Putamen (tissue), 1 donor: ENCODE measurements at regions not wholly inside any gene's neighbourhood (a gene's known extent, or its start where the extent isn't known, plus 50 kb on each side); places are given as distances from the start of the nearest gene placed in this dataset.
"Not testable (repeated sequence)": the region's sequence is repeated elsewhere in the genome, so short reads cannot be mapped to it uniquely, and the experiment has no call there.

Experiments
- DNase-seq: peaks from one replicate; pipeline ENCODE4 v3.0.0-alpha.2; 2016; ENCODE audit warnings: low spot score

DNA sequence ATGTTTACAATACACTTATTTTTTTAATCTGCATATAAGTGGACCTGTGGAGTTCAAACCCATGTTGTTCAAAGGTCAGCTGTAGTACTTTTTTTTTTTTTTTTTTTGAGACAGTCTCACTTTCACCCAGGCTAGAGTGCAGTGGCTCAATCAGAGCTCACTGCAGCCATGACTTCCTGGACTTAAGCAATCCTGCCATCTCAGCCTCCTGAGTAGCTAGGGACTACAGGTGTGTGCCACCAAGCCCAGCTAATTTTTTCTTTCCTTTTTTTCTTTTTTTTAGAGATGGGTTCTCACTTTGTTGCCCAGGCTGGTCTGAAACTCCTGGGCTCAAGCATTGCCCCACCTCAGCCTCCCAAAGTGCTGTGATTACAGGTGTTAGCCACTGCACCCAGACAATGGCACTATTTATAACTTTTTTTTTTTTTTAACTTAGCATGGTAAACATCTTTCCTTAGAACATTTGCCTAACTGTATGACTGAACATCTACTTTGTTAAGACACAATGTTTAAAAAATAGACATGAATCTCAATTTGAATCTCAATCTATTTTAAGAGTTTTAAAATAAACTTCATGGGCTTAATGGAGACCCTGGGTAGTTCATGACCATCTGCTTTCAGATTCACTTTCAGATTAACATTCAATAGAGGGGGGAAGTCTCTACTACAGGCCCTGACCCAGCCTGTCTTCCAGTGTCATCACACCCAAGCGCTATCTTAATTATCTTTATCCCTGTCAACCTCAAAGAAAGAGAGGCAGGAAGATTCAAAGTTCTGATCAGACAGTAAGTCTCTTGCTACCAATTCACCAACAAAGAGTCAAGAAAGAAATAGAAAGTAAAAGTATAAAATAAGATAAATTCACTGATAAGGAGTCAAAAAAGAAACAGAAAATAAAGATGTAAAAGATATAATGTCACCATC, 97.7 kb upstream of the DOCK9 start:
- no peak for DNase-seq

DNA sequence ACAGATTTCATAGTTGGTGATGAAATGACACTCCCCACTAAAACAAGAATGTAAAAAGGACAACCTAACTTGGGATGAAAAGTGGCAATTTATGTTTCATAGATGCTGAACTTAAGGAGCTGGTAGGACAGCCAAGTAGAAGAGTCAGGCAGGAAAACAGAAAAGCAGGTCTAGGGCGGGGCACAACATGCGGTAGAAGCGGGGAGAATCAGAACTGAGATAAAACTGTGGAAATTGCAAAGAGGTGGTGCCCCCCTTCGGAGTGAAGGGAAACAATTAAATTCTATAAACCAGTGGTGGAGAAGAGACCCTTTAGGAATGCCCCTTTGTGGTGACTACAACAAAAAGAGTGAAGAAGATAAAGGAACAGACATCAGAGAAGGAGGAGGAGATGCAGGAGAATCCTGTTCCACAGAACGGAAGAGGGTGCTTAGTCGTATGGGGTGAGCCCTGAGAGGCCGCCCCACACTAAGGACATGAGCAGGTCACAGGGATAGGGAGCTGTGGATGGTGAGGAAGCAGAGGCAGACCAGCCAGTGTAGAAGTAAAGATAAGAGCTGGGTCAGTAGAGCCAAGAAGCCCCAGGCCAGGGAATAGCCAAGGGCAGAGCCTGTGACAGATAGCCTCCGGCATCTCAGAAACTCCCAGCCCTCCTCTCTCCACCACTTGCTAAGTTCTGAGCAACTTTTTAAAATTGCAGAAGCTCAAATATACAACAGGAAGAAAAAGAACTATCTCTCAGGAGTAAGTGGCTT, 100.3 kb upstream of the DOCK9 start:
- DNase-seq: no peak

DNA sequence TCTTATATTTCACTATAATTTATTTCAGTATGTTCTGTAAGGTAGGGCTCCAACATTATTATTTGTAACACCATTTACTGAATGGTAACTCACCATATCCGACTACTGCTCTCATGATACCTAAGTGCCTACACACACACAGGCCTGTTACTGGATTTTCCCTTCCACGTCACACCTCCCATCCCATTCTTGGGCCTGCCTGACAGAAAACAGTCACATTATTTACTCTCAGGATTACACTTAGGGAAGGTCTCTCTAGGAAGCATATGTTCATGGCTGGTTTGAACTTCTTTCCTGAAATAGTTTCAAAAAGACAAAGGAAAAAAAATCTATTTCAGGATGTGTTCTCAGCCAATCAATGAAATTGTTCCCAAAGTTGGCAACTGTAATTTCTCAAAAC, 102.3 kb upstream of the DOCK9 start:
- DNase-seq: no peak

- DNase-seq: no peak
Measured at GRCh38 chr13:99083981-99084380, 106.1 kb upstream of the DOCK9 start.

DNA sequence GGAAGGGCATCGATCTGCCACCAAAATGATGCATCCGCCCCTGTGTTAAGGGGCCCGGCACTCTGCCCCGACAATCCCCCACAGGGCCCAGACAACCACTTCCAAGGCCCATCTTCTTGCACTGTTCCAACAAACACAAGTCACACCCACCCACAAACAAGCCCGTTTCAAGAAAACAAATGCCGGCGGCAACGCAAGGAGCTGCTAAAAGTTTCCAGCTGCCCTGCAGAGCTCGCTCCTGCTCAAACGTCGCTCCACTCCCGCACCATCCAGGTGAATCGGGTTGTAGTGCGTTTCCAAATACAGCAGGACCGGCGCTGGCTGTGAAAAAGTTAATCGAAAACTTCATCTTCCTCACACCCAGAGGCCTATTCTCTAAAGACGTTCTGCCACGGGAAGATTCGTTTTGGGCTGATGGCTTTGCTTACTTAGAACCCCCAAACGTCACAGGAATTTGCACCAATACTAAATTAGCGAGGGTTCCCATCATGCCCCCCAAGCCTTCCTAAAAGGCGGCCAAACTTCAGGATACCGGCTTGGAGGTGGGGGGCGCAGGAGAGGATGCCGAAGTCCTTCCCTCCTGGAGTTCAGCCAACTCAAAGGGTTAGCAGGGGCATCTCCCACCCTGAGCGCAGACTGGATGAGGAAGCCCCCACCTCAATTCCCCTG, 107.4 kb upstream of the DOCK9 start:
- DNase-seq: no peak

DNA sequence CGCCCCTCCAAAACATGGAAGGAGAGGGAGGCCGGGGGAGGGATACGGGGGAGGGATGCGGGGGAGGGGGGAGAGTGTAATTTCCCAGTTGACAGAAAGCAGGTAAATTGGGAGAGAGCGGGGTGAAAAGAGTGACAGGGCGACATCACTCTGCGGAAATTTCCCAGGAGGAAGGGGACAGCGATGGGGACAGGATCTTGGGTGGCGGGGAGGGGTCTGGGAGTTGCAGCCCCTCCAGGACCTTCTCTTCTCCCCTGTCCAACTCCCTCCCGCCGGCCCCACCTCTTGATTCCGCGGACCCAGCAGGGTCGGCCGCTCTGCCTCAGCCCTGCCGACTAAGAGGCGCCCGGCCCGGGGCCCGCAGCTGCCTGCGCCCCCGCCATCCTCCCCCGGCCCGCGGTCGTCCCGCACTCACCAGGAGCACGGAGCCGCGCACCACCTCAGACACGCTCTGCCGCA, 108.0 kb upstream of the DOCK9 start:
- no peak for DNase-seq

DNA sequence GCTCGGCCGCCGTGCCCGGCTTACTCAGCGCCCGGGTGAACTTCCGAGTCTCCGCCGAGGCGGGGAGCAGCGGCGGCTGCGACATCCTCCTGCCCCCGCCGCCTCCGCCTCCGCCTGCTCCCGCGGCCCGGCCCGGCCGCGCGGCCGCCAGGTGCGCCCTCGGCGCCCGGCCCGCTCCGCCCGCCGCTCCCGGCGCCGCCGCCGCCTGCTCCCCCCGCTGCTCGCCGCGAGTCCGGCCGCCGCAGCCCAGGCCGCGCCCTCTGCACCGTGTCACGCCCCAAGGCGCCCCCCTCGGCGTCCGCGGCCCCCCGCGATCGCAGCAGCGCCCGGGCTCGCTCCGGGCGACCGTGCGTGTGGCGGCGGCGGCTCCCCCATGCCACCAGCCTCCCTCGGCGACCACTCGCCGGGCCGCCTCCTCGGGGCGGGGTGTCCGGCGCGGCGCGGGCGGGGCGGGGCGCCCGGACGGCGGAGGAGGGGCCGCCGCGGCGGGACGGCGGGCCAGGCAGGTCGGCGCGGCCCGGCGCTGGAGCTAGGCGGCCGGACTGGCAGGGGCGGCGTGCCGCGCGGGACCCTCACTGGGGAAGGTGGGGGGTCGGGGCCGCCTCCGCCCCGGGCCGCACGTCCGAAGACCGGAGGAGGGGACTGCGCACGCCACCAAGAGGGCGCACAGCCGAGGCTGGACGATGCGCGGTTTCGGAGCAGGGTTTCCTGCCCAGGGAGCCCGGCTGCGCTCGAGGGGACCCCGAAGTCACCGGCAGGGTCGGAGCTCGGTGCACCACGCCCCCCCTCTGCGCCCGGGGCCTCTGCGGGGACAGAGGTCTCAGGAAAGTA, 108.6 kb upstream of the DOCK9 start:
- peak; percentile 39 for DNase-seq

DNA sequence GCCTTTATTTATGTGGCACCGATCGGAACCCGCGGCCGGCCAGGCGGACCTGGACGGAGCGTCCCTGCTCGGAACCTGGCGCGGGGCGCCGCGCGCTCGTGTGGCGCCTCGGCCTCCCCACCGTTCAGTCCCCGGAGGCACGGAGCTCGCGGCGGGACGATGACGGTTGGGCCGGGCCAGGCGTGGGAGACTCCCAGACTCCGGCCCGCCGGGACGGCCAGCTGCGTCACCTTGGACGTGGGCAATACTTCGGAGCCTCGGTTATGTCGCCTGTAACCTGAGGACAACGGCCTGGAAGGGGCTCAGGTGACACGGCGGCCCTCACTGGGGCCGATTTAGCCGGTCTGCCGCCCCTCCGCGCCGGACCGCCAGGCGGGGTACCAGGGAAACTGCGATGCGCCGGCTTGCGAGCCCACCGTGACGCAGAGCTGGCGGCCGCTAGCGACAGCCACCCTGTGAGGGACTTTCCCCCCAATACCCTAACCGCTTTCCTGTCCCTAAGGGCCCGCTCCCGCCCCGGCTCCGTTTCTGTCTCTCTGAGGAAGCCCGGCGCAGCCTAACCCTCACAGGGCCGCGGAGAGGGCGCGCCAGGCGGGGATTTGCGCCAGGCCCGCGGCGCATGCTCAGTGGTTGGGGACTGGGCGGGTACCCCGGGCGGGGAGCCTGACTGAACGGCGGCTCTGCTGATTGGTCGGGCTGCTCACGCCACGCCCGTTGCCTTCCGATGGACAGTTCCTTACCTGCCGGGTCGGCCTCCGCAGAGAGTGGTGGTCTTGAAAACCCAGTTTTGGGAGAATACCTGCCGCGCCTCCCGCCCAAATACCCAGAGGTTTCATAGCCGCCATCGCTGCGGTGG, 109.5 kb upstream of the DOCK9 start:
- peak; percentile 91 for DNase-seq

- DNase-seq: no peak
Measured at GRCh38 chr13:99087954-99088491, 110.2 kb upstream of the DOCK9 start.

DNA sequence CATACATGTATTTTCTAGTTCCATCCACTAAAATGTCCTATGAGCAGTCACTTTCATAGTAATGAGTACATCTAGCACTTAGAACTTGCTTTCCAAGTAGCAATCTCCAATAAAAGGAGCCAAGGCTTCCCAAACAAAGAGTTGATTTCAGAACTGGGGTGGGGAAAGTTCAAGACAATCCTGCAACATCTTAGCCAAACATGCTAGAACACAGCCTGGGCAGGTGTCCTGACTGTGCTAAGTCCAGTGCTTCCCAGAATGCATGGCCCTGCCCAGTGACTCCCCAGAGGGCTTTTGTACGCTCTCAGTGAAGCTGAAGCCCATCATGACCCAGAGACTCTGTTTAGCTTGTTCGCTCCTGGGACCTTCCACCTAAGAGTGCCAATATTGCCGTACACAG, 106.7 kb upstream of the UBAC2 start:
- no peak for DNase-seq

DNA sequence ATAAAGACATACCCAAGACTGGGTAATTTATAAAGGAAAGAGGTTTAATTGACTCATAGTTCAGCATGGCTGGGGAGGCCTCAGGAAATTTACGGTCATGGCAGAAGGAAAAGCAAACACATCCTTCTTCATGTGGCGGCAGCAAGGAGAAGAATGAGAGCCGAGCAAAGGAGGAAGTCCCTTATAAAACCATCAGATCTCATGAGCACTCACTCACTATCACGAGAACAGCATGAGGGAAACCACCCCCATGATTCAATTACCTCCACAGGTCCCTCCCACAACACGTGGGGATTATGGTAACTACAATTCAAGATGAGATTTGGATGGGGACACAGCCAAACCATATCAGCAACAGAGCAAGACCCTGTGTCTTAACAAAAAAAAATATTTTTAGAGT, 98.8 kb upstream of the UBAC2 start:
- not testable (repeated sequence) for DNase-seq

DNA sequence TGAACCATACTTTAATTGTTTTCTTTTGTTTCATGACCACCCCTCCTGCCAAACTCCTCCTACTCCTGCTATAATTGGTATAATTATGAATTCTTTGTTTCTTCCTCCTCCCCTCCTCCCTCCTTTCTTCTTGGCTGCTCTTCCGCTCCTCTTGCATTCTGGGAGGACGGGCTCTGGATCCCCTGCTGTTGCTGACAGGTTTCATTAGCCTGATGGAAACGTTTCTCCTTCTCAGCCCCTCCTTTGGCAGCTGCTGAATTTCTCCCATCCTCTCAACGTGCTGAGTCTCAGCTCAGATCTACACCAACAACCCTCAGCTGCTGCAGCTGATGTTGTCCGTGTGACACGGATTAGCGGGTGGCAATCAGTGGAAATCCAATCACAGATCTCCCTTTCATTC, 97.1 kb upstream of the UBAC2 start:
- DNase-seq: peak; percentile 34

- peak; percentile 68 for DNase-seq
Measured at GRCh38 chr13:99104396-99104795, 96.3 kb upstream of the UBAC2 start.

DNA sequence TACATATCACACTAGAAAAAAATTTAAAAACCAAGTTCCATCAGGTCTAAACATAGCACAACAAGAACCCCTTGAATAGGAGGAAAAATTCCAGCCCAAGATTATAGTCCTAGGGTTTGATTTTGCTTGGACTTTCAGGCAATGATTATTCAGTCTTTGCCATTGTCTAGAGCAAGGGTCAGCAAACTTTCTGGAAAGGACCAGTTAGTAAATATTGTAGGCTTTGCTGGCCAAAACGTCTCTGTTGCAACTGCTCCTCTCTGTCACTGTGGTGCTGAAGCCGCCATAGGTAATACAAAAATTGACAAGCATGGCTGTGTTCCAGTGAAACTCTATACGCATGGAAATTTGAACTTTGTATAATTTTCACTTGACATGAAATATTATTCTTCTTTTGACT, 95.5 kb upstream of the UBAC2 start:
- no peak for DNase-seq

DNA sequence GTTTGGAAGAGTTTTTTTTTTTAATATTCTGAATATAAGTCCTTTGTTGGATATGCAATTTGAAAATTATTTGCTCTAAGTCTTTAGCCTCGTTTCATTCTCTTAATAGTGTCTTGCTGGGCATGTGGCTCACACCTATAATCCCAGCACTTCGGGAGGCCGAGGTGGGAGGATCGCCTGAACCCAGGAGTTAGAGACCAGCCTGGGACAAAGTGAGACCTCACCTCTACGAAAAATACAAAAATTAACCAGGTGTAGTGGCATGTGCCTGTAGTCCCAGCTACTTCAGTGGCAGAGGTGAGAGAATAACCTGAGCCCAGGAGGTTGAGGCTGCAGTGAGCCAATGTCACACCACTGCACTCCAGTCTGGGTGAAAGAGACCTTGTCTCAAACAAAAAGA, 87.3 kb upstream of the UBAC2 start:
- no peak for DNase-seq

DNA sequence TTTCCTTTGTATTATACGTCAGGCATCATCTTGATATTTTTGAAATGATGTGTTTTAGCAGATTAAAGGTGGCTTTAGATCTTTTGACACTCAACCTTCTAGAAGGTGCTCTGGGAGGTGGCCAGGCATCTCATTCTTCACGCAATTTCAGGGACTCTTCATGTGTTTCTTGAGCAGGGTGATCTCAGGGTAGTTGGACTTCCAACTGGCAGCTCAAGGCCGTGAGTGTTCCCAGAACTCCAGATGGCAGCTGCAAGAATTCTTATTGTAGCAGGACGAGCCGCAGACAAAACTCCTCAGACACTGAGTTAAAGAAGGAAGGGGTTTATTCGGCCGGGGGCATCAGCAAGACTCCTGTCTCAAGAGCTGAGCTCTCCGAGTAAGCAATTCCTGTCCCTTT, 82.5 kb upstream of the UBAC2 start:
- no peak for DNase-seq

DNA sequence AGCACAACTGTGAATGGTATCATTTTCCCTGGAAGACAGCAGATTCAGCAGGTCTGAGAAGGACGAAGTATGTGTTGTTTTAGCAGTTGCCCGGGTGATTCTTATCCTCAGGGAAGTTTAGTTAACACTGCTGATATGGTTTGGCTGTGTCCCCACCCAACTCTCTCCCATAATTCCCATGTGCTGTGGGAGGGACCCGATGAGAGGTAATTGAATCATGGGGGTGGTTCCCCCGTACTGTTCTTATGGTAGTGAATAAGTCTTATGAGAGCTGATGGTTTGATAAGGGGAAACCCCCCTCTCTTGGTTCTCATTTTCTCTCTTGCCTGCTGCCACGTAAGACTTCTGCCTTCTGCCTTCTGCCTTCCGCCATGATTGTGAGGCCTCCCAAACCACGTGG, 81.0 kb upstream of the UBAC2 start:
- DNase-seq: no peak

DNA sequence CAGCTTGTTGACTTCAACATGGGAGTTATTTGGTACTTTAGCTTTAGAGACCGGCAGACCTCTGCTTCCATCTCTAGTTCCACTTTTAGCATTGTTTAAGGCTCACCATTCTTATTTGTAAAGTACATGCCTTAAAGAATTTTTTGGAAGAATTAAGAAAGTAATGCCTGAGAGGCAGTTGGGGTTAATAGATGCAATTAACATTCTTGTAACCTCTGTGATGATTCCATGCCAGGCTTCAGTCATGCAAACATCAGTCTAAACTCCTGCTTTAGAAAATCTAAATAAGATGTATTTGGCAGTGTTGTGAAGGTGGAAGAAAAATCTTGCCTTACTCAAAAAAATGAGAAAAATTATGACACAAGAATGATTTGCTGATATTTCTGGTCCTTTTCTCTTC, 79.9 kb upstream of the UBAC2 start:
- no peak for DNase-seq

GRCh38 chr13:99122171-99122570, 78.5 kb upstream of the UBAC2 start:
- no peak for DNase-seq
